ENCODE measurements at regions not wholly inside any gene's neighbourhood (a gene's known extent, or its start where the extent isn't known, plus 50 kb on each side); places are given as distances from the start of the nearest gene placed in this dataset.

DNA sequence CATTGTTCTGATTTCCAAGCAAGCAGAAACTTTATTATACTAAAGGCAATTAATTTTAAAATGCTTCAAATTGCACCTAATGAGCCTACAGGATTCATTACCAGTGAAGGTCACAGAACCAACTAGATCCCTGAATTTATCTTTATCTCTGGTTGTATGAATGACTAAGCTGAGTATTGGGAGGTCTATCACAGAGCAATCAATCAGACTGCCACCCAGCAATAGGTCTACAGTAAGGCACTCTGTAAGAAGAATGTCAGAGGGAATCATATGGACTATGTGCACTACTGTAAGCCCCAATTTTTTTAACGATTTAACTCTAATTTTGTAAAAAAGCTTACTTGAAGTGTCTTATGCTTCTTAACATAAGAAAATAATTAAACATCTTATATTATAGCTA, 707.0 kb downstream of the AMY1C start:
- H3K4me3 ChIP-seq (ENCODE audit: low read depth, low read length) = no peak overlapping the region
- no peaks in the 10 kb centered on the region for H3K36me3 ChIP-seq (ENCODE audit: control insufficient read depth, insufficient read depth, low read length)
- H3K9ac ChIP-seq (ENCODE audit: low read depth, low read length) = no peak overlapping the region
- H3K27ac ChIP-seq (ENCODE audit: low read depth, low read length) = no peak overlapping the region
- H3K27me3 ChIP-seq (ENCODE audit: control insufficient read depth, insufficient read depth, low read length) = no peaks in the 10 kb centered on the region
- H3K9me3 ChIP-seq (ENCODE audit: control insufficient read depth, insufficient read depth, low read length) = peaks cover 59% of the 10 kb centered on the region
- H3K4me1 ChIP-seq (ENCODE audit: control insufficient read depth, insufficient read depth, low read length) = no peaks in the 10 kb centered on the region

DNA sequence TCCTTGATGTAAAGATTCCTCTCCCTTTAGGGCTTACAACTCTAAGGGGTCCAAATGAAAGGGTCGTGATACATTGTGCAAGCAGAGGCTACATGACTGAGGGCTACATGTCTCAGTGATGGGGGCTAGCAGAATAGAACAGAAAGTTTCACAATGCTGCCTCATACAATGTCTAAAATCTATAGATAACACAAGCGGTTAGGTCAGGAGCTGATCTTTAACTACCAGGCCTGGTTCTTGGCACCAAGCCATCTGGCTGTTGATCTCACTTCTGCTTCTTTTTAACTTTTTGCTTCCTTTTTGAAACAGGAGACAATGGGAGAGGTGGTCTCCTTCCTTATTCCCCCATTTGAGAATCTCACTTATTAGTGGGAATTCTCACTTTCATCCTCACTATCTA, 710.2 kb downstream of the AMY1C start:
- Histone ChIP-seq H3K27me3 (ENCODE audit: control insufficient read depth, insufficient read depth, low read length) (no peaks in the 10 kb centered on the region), H3K4me1 (ENCODE audit: control insufficient read depth, insufficient read depth, low read length) (no peaks in the 10 kb centered on the region), H3K27ac (ENCODE audit: low read depth, low read length) (no peak overlapping the region), H3K36me3 (ENCODE audit: control insufficient read depth, insufficient read depth, low read length) (no peaks in the 10 kb centered on the region), H3K4me3 (ENCODE audit: low read depth, low read length) (no peak overlapping the region), H3K9me3 (ENCODE audit: control insufficient read depth, insufficient read depth, low read length) (peaks cover 42% of the 10 kb centered on the region), H3K9ac (ENCODE audit: low read depth, low read length) (no peak overlapping the region)

GRCh38 chr1:104460880-104461279, 711.2 kb downstream of the AMY1C start:
- no peaks in the 10 kb centered on the region for H3K36me3 ChIP-seq (ENCODE audit: control insufficient read depth, insufficient read depth, low read length)
- H3K4me1 ChIP-seq (ENCODE audit: control insufficient read depth, insufficient read depth, low read length) = no peaks in the 10 kb centered on the region
- H3K27me3 ChIP-seq (ENCODE audit: control insufficient read depth, insufficient read depth, low read length) = no peaks in the 10 kb centered on the region
- H3K9me3 ChIP-seq (ENCODE audit: control insufficient read depth, insufficient read depth, low read length) = peaks cover 34% of the 10 kb centered on the region
- no peak overlapping the region for H3K4me3 ChIP-seq (ENCODE audit: low read depth, low read length)
- no peak overlapping the region for H3K9ac ChIP-seq (ENCODE audit: low read depth, low read length)
- H3K27ac ChIP-seq (ENCODE audit: low read depth, low read length) = no peak overlapping the region

DNA sequence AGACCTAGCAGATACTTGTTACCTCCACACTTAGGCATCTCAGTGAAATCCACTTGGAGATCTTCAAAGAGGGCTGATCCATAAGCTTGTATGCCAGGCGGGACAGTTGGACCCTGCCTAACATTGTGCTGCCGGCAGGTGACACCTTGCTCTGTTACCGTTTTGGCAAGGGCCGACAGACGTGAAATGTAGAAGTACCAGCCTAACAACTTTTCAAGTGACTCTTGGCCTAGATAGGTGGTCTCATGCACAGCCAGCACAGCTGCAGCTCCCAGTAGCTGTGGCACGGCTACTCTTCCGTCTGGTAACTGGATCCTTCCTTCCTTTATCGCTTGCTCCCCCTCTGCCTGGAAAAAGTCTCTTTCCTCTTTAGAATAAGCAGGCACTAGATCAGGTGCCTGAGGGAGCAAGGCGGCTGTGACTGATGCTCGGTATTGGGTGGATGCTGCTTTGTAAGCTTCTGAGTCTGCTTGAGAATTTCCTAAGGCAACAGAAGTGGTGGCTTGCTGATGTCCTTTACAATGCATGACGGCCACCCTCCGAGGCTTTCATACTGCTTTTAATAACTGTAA, 713.5 kb downstream of the AMY1C start:
- no peaks in the 10 kb centered on the region for H3K4me1 ChIP-seq (ENCODE audit: control insufficient read depth, insufficient read depth, low read length)
- H3K9me3 ChIP-seq (ENCODE audit: control insufficient read depth, insufficient read depth, low read length) = peaks cover 38% of the 10 kb centered on the region
- H3K4me3 ChIP-seq (ENCODE audit: low read depth, low read length) = no peak overlapping the region
- no peaks in the 10 kb centered on the region for H3K27me3 ChIP-seq (ENCODE audit: control insufficient read depth, insufficient read depth, low read length)
- no peak overlapping the region for H3K9ac ChIP-seq (ENCODE audit: low read depth, low read length)
- H3K27ac ChIP-seq (ENCODE audit: low read depth, low read length) = no peak overlapping the region
- no peaks in the 10 kb centered on the region for H3K36me3 ChIP-seq (ENCODE audit: control insufficient read depth, insufficient read depth, low read length)

GRCh38 chr1:104466068-104466467, 716.4 kb downstream of the AMY1C start:
- Histone ChIP-seq H3K27ac (ENCODE audit: low read depth, low read length) (no peak overlapping the region), H3K36me3 (ENCODE audit: control insufficient read depth, insufficient read depth, low read length) (no peaks in the 10 kb centered on the region), H3K4me1 (ENCODE audit: control insufficient read depth, insufficient read depth, low read length) (no peaks in the 10 kb centered on the region), H3K27me3 (ENCODE audit: control insufficient read depth, insufficient read depth, low read length) (no peaks in the 10 kb centered on the region), H3K9ac (ENCODE audit: low read depth, low read length) (no peak overlapping the region), H3K4me3 (ENCODE audit: low read depth, low read length) (no peak overlapping the region), H3K9me3 (ENCODE audit: control insufficient read depth, insufficient read depth, low read length) (peaks cover 21% of the 10 kb centered on the region)

GRCh38 chr1:104467590-104467989, 717.9 kb downstream of the AMY1C start:
- Histone ChIP-seq H3K4me3 (ENCODE audit: low read depth, low read length) (no peak overlapping the region), H3K36me3 (ENCODE audit: control insufficient read depth, insufficient read depth, low read length) (no peaks in the 10 kb centered on the region), H3K9ac (ENCODE audit: low read depth, low read length) (no peak overlapping the region), H3K27ac (ENCODE audit: low read depth, low read length) (no peak overlapping the region), H3K27me3 (ENCODE audit: control insufficient read depth, insufficient read depth, low read length) (no peaks in the 10 kb centered on the region), H3K4me1 (ENCODE audit: control insufficient read depth, insufficient read depth, low read length) (no peaks in the 10 kb centered on the region), H3K9me3 (ENCODE audit: control insufficient read depth, insufficient read depth, low read length) (peaks cover 20% of the 10 kb centered on the region)

GRCh38 chr1:104468282-104468681, 718.6 kb downstream of the AMY1C start:
- no peaks in the 10 kb centered on the region for H3K36me3 ChIP-seq (ENCODE audit: control insufficient read depth, insufficient read depth, low read length)
- H3K27ac ChIP-seq (ENCODE audit: low read depth, low read length) = no peak overlapping the region
- no peak overlapping the region for H3K4me3 ChIP-seq (ENCODE audit: low read depth, low read length)
- peaks cover 20% of the 10 kb centered on the region for H3K9me3 ChIP-seq (ENCODE audit: control insufficient read depth, insufficient read depth, low read length)
- H3K27me3 ChIP-seq (ENCODE audit: control insufficient read depth, insufficient read depth, low read length) = no peaks in the 10 kb centered on the region
- H3K4me1 ChIP-seq (ENCODE audit: control insufficient read depth, insufficient read depth, low read length) = no peaks in the 10 kb centered on the region
- no peak overlapping the region for H3K9ac ChIP-seq (ENCODE audit: low read depth, low read length)

- Histone ChIP-seq H3K4me1 (ENCODE audit: control insufficient read depth, insufficient read depth, low read length) (no peaks in the 10 kb centered on the region), H3K27ac (ENCODE audit: low read depth, low read length) (no peak overlapping the region), H3K27me3 (ENCODE audit: control insufficient read depth, insufficient read depth, low read length) (peaks cover under 1% of the 10 kb centered on the region; the same call in 1 of the 2 replicates), H3K9ac (ENCODE audit: low read depth, low read length) (no peak overlapping the region), H3K36me3 (ENCODE audit: control insufficient read depth, insufficient read depth, low read length) (no peaks in the 10 kb centered on the region), H3K9me3 (ENCODE audit: control insufficient read depth, insufficient read depth, low read length) (peaks cover 3% of the 10 kb centered on the region; the same call in 1 of the 2 replicates), H3K4me3 (ENCODE audit: low read depth, low read length) (no peak overlapping the region)
These were observed 726.4 kb downstream of the AMY1C start for GRCh38 chr1:104476126-104476525.

GRCh38 chr1:104488296-104489015, 738.8 kb downstream of the AMY1C start:
- Histone ChIP-seq H3K9me3 (ENCODE audit: control insufficient read depth, insufficient read depth, low read length) (no peaks in the 10 kb centered on the region), H3K4me3 (ENCODE audit: low read depth, low read length) (no peak overlapping the region), H3K9ac (ENCODE audit: low read depth, low read length) (no peak overlapping the region), H3K36me3 (ENCODE audit: control insufficient read depth, insufficient read depth, low read length) (no peaks in the 10 kb centered on the region), H3K27ac (ENCODE audit: low read depth, low read length) (peak overlapping the region; percentile 69), H3K4me1 (ENCODE audit: control insufficient read depth, insufficient read depth, low read length) (peaks cover 12% of the 10 kb centered on the region), H3K27me3 (ENCODE audit: control insufficient read depth, insufficient read depth, low read length) (peaks cover 80% of the 10 kb centered on the region)

DNA sequence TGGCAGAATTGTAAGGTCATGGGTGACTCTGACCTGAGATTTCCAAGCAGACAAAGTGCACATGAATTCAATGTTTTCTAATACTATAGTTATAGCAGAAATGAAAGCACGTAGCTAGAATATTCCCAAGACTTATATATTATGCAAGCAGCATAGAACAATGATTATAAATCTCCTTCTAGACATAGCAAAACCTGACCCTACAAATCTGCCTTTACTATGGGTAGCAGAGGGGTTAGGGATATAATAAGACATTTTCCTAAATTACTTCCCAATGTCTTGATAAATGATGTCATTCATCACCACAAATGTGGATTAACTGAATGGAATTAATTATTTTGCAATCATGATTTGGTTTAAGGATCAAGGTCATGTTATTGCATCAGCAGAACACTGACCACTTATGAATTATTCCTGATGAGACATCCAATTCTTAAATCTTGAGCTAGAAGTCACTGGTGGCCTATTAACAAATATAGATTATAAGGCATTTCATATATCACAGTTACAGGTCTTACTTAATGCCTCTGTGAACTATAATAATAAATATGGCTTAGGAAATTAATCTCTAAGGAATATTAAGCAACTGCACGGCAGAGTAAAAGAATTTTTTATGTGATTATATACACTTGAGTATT, 776.6 kb downstream of the AMY1C start:
- H3K4me3 ChIP-seq (ENCODE audit: low read depth, low read length) = no peak overlapping the region
- no peaks in the 10 kb centered on the region for H3K36me3 ChIP-seq (ENCODE audit: control insufficient read depth, insufficient read depth, low read length)
- H3K27ac ChIP-seq (ENCODE audit: low read depth, low read length) = no peak overlapping the region
- H3K9me3 ChIP-seq (ENCODE audit: control insufficient read depth, insufficient read depth, low read length) = no peaks in the 10 kb centered on the region
- no peak overlapping the region for H3K9ac ChIP-seq (ENCODE audit: low read depth, low read length)
- H3K27me3 ChIP-seq (ENCODE audit: control insufficient read depth, insufficient read depth, low read length) = no peaks in the 10 kb centered on the region
- H3K4me1 ChIP-seq (ENCODE audit: control insufficient read depth, insufficient read depth, low read length) = no peaks in the 10 kb centered on the region

DNA sequence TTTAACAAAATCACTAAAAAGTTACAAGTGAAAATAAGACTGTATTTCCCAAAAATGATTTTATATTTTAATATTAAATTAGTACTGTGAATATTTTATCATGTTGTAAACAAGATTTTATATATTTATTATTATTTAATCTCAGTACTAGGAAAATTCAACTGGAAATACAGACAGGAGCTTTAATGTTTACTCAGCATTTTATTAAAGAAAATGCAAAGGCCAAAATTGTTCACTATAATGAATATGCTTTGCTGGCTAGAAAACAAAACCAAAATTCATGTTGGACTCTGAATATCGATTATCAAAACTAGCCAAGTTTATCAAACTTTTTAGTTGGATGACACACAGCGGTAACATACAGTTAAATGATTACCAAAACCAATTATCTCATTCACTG, 782.3 kb downstream of the AMY1C start:
- Histone ChIP-seq H3K27ac (ENCODE audit: low read depth, low read length) (no peak overlapping the region), H3K4me1 (ENCODE audit: control insufficient read depth, insufficient read depth, low read length) (no peaks in the 10 kb centered on the region), H3K4me3 (ENCODE audit: low read depth, low read length) (no peak overlapping the region), H3K9me3 (ENCODE audit: control insufficient read depth, insufficient read depth, low read length) (no peaks in the 10 kb centered on the region), H3K36me3 (ENCODE audit: control insufficient read depth, insufficient read depth, low read length) (no peaks in the 10 kb centered on the region), H3K9ac (ENCODE audit: low read depth, low read length) (no peak overlapping the region), H3K27me3 (ENCODE audit: control insufficient read depth, insufficient read depth, low read length) (no peaks in the 10 kb centered on the region)
